ENCODE measurements at regions not wholly inside any gene's neighbourhood (a gene's known extent, or its start where the extent isn't known, plus 50 kb on each side); places are given as distances from the start of the nearest gene placed in this dataset.

GRCh38 chr7:41633690-41634089 lies 69.2 kb downstream of the INHBA start:
- no peak for DNase-seq (ENCODE audit: low spot score)

DNA sequence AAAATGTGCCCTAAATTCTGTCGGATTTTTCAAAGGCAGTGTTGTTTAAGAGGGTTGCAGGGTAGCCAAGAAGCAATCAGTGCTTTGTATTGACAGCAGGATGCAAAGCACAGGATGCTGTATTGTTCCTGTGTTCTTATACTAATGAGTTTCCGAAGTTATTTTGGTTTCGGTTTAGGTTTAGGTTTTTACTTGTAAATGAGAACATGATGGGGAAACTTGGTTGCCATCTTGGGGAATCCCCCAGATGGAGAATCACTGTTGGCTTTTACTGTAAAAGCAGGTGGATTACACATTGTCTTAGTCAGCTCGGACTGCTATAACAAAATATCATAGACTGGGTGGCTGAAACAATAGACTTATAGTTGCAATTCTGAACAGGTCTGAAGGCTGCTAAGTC lies 72.1 kb downstream of the INHBA start:
- DNase-seq (ENCODE audit: low spot score) = no peak

GRCh38 chr7:41629711-41630111 lies 73.2 kb downstream of the INHBA start:
- no peak for DNase-seq (ENCODE audit: low spot score)

GRCh38 chr7:41628901-41629300 lies 74.0 kb downstream of the INHBA start:
- no peak for DNase-seq (ENCODE audit: low spot score)

- no peak for DNase-seq (ENCODE audit: low spot score)
Observed at GRCh38 chr7:41627645-41628298, 75.1 kb downstream of the INHBA start.

GRCh38 chr7:41624818-41625217 lies 78.1 kb downstream of the INHBA start:
- DNase-seq (ENCODE audit: low spot score) = no peak

- DNase-seq (ENCODE audit: low spot score) = no peak
Observed at GRCh38 chr7:41621953-41622831, 80.7 kb downstream of the INHBA start.

GRCh38 chr7:41617987-41618386 lies 84.9 kb downstream of the INHBA start:
- no peak for DNase-seq (ENCODE audit: low spot score)

DNA sequence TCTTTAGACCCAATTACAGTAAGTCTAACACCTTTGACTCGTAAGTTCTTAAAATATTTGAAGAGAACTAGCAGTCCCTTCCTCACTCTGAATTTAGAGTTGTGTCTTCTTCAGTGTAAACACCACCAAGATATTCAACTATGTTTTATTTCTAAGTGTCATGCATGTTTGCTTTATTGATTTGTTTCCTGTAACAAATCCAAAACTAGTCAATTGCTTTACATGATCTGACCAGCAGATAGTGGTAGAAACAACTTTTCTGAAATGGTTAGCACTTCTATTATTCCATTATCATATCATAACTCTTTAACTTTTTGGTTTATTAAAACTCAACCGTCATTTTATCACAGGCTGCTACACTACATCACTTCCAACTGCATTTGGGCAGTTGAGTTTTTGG lies 90.1 kb downstream of the INHBA start:
- no peak for DNase-seq (ENCODE audit: low spot score)

DNA sequence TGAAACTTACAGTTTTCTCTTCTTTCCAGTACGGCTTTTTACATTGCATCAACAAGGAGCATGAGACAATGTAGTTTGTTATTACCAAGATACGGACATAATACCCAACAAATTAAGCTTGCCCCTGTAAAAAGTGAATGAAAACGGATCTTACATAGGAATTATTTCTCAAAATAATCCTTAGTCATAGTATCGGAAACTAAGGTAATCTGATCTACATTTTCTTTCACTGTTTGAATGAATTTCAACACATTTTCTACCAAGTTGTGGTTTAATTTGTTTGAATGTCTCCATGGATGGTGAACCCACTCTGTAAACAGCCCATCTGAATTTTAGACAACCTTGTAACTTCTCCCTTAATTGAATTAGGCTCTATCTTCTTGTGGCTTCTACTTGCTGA lies 90.5 kb downstream of the INHBA start:
- DNase-seq (ENCODE audit: low spot score) = no peak

GRCh38 chr7:41608447-41608846 lies 94.4 kb downstream of the INHBA start:
- DNase-seq (ENCODE audit: low spot score) = no peak

DNA sequence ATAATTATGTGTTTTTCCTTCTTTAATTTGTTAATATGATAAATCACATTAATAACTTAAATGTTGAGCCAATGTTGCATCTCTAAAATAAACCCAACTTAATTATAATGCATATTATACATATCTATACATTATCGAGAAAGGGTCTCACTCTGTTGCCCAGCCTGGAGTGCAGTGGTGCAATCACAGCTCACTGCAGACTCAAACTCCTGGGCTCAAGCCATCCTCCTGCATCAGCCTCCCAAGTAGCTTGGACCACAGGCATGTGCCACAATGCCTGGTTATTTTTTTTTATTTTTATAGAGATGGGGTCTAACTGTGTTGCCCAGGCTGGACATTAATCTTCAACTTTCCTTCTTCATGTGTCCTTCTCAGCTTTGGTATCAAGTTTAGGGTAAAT lies 98.9 kb downstream of the INHBA start:
- DNase-seq (ENCODE audit: low spot score) = no peak

- DNase-seq (ENCODE audit: low spot score) = no peak
Observed at GRCh38 chr7:41599760-41600159, 103.1 kb downstream of the INHBA start.

GRCh38 chr7:41592794-41593193 lies 110.1 kb downstream of the INHBA start:
- no peak for DNase-seq (ENCODE audit: low spot score)

DNA sequence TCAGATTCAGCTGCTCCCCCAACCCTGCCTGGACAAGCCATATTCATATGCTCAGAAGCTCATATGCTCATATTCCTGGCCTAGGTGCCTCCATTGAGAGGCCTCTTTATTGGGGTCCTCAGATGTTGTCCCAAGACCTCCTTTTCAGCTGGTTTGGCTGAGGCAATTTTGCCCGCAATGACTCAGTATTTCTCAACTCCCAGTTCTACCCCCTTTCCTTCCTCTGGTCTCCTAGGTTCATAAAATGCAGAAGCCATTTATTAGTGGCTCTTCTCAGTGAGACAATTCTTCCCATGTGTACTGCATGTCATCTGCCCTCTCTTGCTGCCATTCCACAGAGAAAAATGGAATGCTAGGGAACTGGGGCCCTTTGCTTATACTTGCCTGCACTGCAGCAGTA lies 110.7 kb downstream of the INHBA start:
- DNase-seq (ENCODE audit: low spot score) = no peak

GRCh38 chr7:41590986-41591385 lies 111.9 kb downstream of the INHBA start:
- DNase-seq (ENCODE audit: low spot score) = no peak

- no peak for DNase-seq (ENCODE audit: low spot score)
Observed at GRCh38 chr7:41588341-41588740, 114.5 kb downstream of the INHBA start.

GRCh38 chr7:41586931-41587640 lies 115.8 kb downstream of the INHBA start:
- no peak for DNase-seq (ENCODE audit: low spot score)

- DNase-seq (ENCODE audit: low spot score) = no peak
Observed at GRCh38 chr7:41584746-41585145, 118.1 kb downstream of the INHBA start.

- no peak for DNase-seq (ENCODE audit: low spot score)
Observed at GRCh38 chr7:41582116-41582515, 120.8 kb downstream of the INHBA start.

GRCh38 chr7:41581041-41581440 lies 121.8 kb downstream of the INHBA start:
- DNase-seq (ENCODE audit: low spot score) = no peak
